Loucy (cell line): ENCODE measurements at regions not wholly inside any gene's neighbourhood (a gene's known extent, or its start where the extent isn't known, plus 50 kb on each side); places are given as distances from the start of the nearest gene placed in this dataset.

Experiments
- H2AFZ ChIP-seq: fragments of 200-600 bp; sonication (generic); 2 replicates; pipeline ENCODE4 v1.6.0; 2016; ENCODE audit warnings: antibody characterized with exemption, mild to moderate bottlenecking, low read length, moderate library complexity
- H3F3A ChIP-seq: fragments of 200-600 bp; 2 replicates; pipeline ENCODE4 v1.6.0; 2016; ENCODE audit warnings: antibody characterized with exemption, low read depth, mild to moderate bottlenecking
- H3K27me3 ChIP-seq: fragments of 200-600 bp; sonication (generic); 2 replicates; pipeline ENCODE4 v1.6.1; 2014; ENCODE audit warnings: low read length, mild to moderate bottlenecking; ENCODE audit not compliant: insufficient read depth, poor library complexity, severe bottlenecking
- H3K36me3 ChIP-seq: fragments of 200-600 bp; sonication (generic); 2 replicates; pipeline ENCODE4 v1.6.1; 2016; ENCODE audit warnings: low read length; ENCODE audit not compliant: insufficient read depth
- H3K4me1 ChIP-seq: fragments of 200-600 bp; sonication (generic); 2 replicates; pipeline ENCODE4 v1.5.1; 2014; ENCODE audit warnings: low read length, mild to moderate bottlenecking; ENCODE audit not compliant: insufficient read depth, poor library complexity, severe bottlenecking
- H3K4me2 ChIP-seq: fragments of 200-600 bp; sonication (generic); 2 replicates; pipeline ENCODE4 v1.6.0; 2014; ENCODE audit warnings: antibody characterized with exemption, low read length, low read depth, mild to moderate bottlenecking; ENCODE audit not compliant: poor library complexity, severe bottlenecking
- H3K4me3 ChIP-seq: fragments of 200-600 bp; sonication (generic); 2 replicates; pipeline ENCODE4 v1.5.1; 2014; ENCODE audit warnings: low read length, mild to moderate bottlenecking, mixed read lengths; ENCODE audit not compliant: poor library complexity, severe bottlenecking
- H3K79me2 ChIP-seq: fragments of 200-600 bp; sonication (generic); 2 replicates; pipeline ENCODE4 v1.6.1; 2014; ENCODE audit warnings: low read length; ENCODE audit not compliant: insufficient read depth
- H3K9ac ChIP-seq: fragments of 200-600 bp; sonication (generic); 2 replicates; pipeline ENCODE4 v1.6.0; 2014; ENCODE audit warnings: mild to moderate bottlenecking, low read depth, low read length, moderate library complexity; ENCODE audit not compliant: poor library complexity, severe bottlenecking
- H3K9me2 ChIP-seq: fragments of 200-600 bp; sonication (generic); replicated peaks from 2 replicates; pipeline ENCODE4 v1.6.1; 2016; ENCODE audit warnings: low read depth, low read length, mixed read lengths
- H3K9me3 ChIP-seq: fragments of 200-600 bp; sonication (generic); 2 replicates; pipeline ENCODE4 v1.6.1; 2014; ENCODE audit warnings: mild to moderate bottlenecking, antibody characterized with exemption, low read length, low read depth; ENCODE audit not compliant: insufficient read depth
- H4K20me1 ChIP-seq: fragments of 200-600 bp; sonication (generic); 2 replicates; pipeline ENCODE4 v1.6.0; 2014; ENCODE audit warnings: antibody characterized with exemption, low read length, mild to moderate bottlenecking; ENCODE audit not compliant: insufficient read depth, poor library complexity, severe bottlenecking
- CTCF ChIP-seq: fragments of 200-600 bp; sonication (generic); conservative IDR thresholded peaks from 2 replicates; pipeline ENCODE4 v1.5.1; 2014; ENCODE audit warnings: mild to moderate bottlenecking, antibody characterized with exemption, low read length
- EZH2phosphoT487 ChIP-seq: fragments of 200-600 bp; IDR thresholded peaks from 2 replicates; pipeline ENCODE4 v1.6.1; 2018; ENCODE audit warnings: antibody characterized with exemption, mild to moderate bottlenecking, moderate library complexity, borderline replicate concordance

- Histone ChIP-seq H3K9ac (no peak overlapping the region), H3K27me3 (no peaks in the 10 kb centered on the region), H3F3A (no peaks in the 10 kb centered on the region), H3K36me3 (no peaks in the 10 kb centered on the region), H3K9me3 (no peaks in the 10 kb centered on the region), H3K4me1 (no peaks in the 10 kb centered on the region), H3K9me2 (no peaks in the 10 kb centered on the region), H3K4me2 (no peak overlapping the region), H4K20me1 (no peaks in the 10 kb centered on the region), H3K4me3 (no peak overlapping the region), H3K79me2 (no peaks in the 10 kb centered on the region), H2AFZ (no peak overlapping the region)
- TF ChIP-seq EZH2phosphoT487 (no peak), CTCF (no peak)
Measured at GRCh38 chr4:85302193-85302736, 172.7 kb upstream of the ARHGAP24 start.

- Histone ChIP-seq H3K4me3 (no peak overlapping the region), H3K9ac (no peak overlapping the region), H3K27me3 (no peaks in the 10 kb centered on the region), H3K4me2 (no peak overlapping the region), H4K20me1 (no peaks in the 10 kb centered on the region), H3F3A (no peaks in the 10 kb centered on the region), H3K9me2 (no peaks in the 10 kb centered on the region), H3K9me3 (no peaks in the 10 kb centered on the region), H3K79me2 (no peaks in the 10 kb centered on the region), H2AFZ (no peak overlapping the region), H3K36me3 (no peaks in the 10 kb centered on the region), H3K4me1 (no peaks in the 10 kb centered on the region)
- TF ChIP-seq CTCF (no peak), EZH2phosphoT487 (no peak)
Measured at GRCh38 chr4:85302756-85303155, 172.2 kb upstream of the ARHGAP24 start.

DNA sequence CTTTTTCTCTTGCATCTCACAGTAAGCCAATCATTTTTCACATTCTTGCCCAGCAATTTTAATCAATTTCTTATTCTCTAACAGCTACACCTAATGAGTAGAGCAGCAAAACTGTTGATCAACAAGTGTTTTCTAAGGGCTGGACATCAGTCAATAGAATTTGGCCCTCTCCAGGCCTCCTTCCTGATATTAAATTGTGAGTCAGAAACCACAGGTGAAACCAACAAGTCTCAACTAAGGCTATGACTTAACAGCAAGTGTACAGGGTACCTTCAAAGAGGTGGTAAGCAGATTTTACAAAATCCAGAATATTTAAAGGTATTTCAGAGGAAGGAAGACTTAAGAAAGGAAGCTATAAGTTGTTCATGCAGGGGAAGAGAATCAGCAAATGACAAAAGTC, 156.5 kb upstream of the ARHGAP24 start:
- no peaks in the 10 kb centered on the region for H4K20me1 ChIP-seq
- H3K4me2 ChIP-seq = no peak overlapping the region
- no peaks in the 10 kb centered on the region for H3F3A ChIP-seq
- no peaks in the 10 kb centered on the region for H3K4me1 ChIP-seq
- H3K27me3 ChIP-seq = no peaks in the 10 kb centered on the region
- TF ChIP-seq CTCF (no peak), EZH2phosphoT487 (no peak)
- no peaks in the 10 kb centered on the region for H3K9me2 ChIP-seq
- no peak overlapping the region for H3K9ac ChIP-seq
- no peak overlapping the region for H2AFZ ChIP-seq
- no peaks in the 10 kb centered on the region for H3K9me3 ChIP-seq
- no peaks in the 10 kb centered on the region for H3K79me2 ChIP-seq
- no peaks in the 10 kb centered on the region for H3K36me3 ChIP-seq
- H3K4me3 ChIP-seq = no peak overlapping the region
